ENCODE measurements at regions not wholly inside any gene's neighbourhood (a gene's known extent, or its start where the extent isn't known, plus 50 kb on each side); places are given as distances from the start of the nearest gene placed in this dataset.
A peak's percentile ranks its signal among the peaks of the same experiment; 100 is the strongest.

DNA sequence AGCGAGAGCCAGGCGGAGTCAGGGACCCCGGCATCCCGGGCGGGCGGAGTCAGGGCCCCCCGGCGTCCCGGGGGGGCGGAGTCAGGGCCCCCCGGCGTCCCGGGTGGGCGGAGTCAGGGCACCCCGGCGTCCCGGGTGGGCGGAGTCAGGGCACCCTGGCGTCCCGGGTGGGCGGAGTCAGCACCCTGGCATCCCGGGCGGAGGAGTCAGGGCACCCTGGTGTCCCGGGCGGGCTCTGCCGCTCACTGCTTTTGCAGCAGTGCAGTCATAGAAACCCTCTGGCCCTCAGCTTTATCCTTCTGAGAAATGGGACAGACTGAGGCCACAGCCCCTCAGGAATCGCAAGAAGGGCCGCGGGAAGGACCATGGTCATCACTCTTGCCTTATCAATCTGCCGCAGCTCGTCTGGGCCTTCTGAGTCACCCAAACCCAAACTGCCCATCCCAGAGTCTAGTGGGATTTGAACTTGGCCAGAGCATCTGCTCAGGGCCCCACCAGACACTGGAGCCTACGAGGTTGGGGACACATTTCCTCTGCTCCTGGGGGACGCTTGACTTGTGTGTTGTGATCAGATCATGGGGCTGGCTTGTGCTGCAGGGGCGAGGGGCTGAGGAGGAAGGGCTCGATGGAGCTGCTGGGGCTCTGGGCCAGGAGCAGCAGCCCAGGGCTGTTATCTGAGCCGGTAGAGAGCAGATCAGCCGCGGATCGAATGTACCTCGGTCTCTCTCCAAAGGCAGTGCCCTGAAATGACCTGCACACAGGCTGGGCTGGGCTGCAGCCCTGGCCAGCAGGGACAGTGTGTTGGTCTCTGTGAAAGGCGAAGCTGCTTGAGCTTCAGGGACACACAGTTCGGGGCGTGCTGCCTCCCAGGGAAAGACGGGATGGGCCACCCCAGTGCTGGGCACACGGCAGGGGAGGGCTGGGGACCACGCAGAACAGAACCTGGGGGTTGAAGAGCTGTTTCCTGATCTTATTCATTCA lies 290.1 kb upstream of the HDAC4 start:
- Histone ChIP-seq H3K27ac (no peak overlapping the region), H3K4me1 (peaks cover 0 to 7% (median 0%) of the 10 kb centered on the region in 12 donors), H3K36me3 (no peaks in the 10 kb centered on the region), H3K4me3 (no peak overlapping the region), H3K27me3 (peaks cover 0 to 38% (median 1%) of the 10 kb centered on the region in 9 donors), H3K9me3 (no peaks in the 10 kb centered on the region)
- intact Hi-C loops (cut with DNase I): no loop called here
- no peak for TF ChIP-seq POLR2A (IDR thresholded peaks at IDR 0.05)
- TF ChIP-seq, protein P1, sequence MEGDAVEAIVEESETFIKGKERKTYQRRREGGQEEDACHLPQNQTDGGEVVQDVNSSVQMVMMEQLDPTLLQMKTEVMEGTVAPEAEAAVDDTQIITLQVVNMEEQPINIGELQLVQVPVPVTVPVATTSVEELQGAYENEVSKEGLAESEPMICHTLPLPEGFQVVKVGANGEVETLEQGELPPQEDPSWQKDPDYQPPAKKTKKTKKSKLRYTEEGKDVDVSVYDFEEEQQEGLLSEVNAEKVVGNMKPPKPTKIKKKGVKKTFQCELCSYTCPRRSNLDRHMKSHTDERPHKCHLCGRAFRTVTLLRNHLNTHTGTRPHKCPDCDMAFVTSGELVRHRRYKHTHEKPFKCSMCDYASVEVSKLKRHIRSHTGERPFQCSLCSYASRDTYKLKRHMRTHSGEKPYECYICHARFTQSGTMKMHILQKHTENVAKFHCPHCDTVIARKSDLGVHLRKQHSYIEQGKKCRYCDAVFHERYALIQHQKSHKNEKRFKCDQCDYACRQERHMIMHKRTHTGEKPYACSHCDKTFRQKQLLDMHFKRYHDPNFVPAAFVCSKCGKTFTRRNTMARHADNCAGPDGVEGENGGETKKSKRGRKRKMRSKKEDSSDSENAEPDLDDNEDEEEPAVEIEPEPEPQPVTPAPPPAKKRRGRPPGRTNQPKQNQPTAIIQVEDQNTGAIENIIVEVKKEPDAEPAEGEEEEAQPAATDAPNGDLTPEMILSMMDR (IDR thresholded peaks at IDR 0.05): no peak
- peak in 1 of 5 donors; percentile 47 for DNase-seq
- peak in 3 of 4 donors; percentile 55 to 69 (median 59) for ATAC-seq
- WGBS, 4 donors: 72 to 80% (median 76%) methylated on average over 30 to 46 of the region's 46 CpGs

DNA sequence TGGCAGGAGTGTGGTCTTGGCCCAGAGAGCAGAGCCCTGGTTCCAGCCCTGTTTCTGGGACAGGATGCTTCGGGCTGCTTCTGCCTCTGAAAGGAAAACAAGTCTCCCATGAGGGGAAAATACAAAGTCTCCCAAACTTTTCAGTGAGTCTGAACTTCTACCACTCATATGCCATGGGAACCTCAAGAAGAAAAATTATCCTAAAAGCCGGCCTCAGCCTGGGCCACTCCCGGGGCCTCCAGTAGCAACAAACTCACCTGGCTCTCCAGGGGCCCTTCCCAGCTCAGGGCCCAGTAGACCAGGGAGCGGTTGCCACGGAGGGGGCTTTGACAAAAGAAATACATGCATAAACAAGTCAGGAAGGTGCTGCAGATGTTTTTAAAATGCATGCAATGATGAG lies 289.2 kb upstream of the HDAC4 start:
- 70 to 80% (median 77%) methylated on average over 5 of the region's 5 CpGs for WGBS, 4 donors
- intact Hi-C loops (cut with DNase I): no loop called here
- DNase-seq (no peak), ATAC-seq (no peak)
- TF ChIP-seq, protein P1 (IDR thresholded peaks at IDR 0.05): no peak
- TF ChIP-seq POLR2A (IDR thresholded peaks at IDR 0.05): no peak
- peaks cover 0 to 47% (median 7%) of the 10 kb centered on the region in 9 donors for H3K27me3 ChIP-seq
- H3K36me3 ChIP-seq: no peaks in the 10 kb centered on the region
- peaks cover 0 to 7% (median 0%) of the 10 kb centered on the region in 12 donors for H3K4me1 ChIP-seq
- H3K9me3 ChIP-seq: no peaks in the 10 kb centered on the region
- H3K27ac ChIP-seq: no peak overlapping the region
- H3K4me3 ChIP-seq: no peak overlapping the region

DNA sequence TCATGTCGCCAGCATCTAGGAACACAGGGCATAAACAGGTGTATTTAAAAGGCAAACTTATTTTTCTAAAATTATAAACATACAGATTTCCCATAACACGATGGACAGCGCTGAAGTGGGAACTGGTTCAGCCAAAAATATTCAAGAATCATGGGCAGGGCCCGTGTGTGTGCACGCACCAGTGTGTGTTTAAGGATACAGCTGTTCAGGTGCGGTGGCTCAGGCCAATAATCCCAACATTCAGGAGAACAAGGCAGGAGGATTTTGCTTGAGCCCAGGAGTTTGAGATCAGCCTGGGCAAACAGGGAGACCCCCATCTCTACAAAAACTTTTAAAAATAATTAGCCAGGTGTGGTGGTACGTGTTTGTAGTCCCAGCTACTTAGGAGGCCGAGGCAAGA lies 288.6 kb upstream of the HDAC4 start:
- Histone ChIP-seq H3K27me3 (peaks cover 0 to 53% (median 13%) of the 10 kb centered on the region in 9 donors), H3K9me3 (no peaks in the 10 kb centered on the region), H3K27ac (no peak overlapping the region), H3K36me3 (no peaks in the 10 kb centered on the region), H3K4me1 (peaks cover 0 to 7% (median 0%) of the 10 kb centered on the region in 12 donors), H3K4me3 (no peak overlapping the region)
- intact Hi-C loops (cut with DNase I): no loop called here
- DNase-seq (no peak), ATAC-seq (no peak)
- TF ChIP-seq POLR2A (IDR thresholded peaks at IDR 0.05): no peak
- TF ChIP-seq, protein P1 (IDR thresholded peaks at IDR 0.05): no peak
- 76 to 87% (median 79%) methylated on average over 8 of the region's 8 CpGs for WGBS, 4 donors

DNA sequence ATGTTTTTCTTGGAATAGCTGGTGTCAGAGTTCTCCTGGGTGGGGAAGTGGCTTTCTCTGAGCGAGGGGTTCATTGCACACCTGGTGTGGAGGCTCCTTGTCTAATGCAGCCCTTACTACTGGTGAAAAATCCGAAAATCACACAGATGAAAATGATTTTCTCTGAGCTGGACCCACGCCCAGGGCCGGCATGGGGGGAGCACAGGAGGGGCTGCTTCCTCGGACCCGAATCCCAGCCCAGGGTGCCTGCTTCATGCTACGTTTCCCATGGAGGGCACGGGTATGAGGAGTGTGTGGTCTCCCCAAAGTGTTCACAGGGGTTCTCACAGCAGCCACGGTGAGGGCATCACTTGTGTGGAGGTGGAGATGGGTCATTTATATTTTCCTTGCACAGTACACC lies 288.0 kb upstream of the HDAC4 start:
- Histone ChIP-seq H3K36me3 (no peaks in the 10 kb centered on the region), H3K4me3 (no peak overlapping the region), H3K27me3 (peaks cover 0 to 56% (median 13%) of the 10 kb centered on the region in 9 donors), H3K27ac (no peak overlapping the region), H3K4me1 (peaks cover 0 to 7% (median 0%) of the 10 kb centered on the region in 12 donors), H3K9me3 (no peaks in the 10 kb centered on the region)
- DNase-seq (no peak), ATAC-seq (no peak)
- 78 to 81% (median 80%) methylated on average over 9 of the region's 9 CpGs for WGBS, 4 donors
- intact Hi-C loops (cut with DNase I): no loop called here
- TF ChIP-seq, protein P1 (IDR thresholded peaks at IDR 0.05): no peak
- TF ChIP-seq POLR2A (IDR thresholded peaks at IDR 0.05): no peak
